HEK293 (cell line): ENCODE measurements at regions not wholly inside any gene's neighbourhood (a gene's known extent, or its start where the extent isn't known, plus 50 kb on each side); places are given as distances from the start of the nearest gene placed in this dataset.

ENCODE experiments used
- CTCF ChIA-PET: fragments of 350-600 bp; formaldehyde crosslinking; extraction: SDS; loops from one replicate; lab custom pipeline; 2021; ENCODE audit warnings: antibody characterized with exemption; lab: Yijun Ruan, JAX
- POLR2A ChIA-PET: fragments of 300-600 bp; formaldehyde crosslinking; extraction: SDS; loops from one replicate; lab custom pipeline; 2020; ENCODE audit warnings: antibody characterized with exemption, inconsistent platforms; lab: Yijun Ruan, JAX
- H3K27ac ChIP-seq: fragments of 200-500 bp; sonication (Bioruptor generic); 2 replicates; pipeline ENCODE4 v1.5.1; 2014; ENCODE audit warnings: low read depth, low read length, control low read depth, inconsistent platforms; ENCODE audit errors: extremely low read depth
- H3K36me3 ChIP-seq, 2 experiments: fragments of 200-500 bp in 1 of 2; sonication (Bioruptor generic) in 1 of 2; 1 replicate in 1 of 2; 2 replicates in 1 of 2; pipeline ENCODE4 v1.5.1; 2014 to 2017; ENCODE audit warnings: inconsistent platforms in 2 of 2, low read length in 2 of 2; ENCODE audit not compliant: control insufficient read depth in 2 of 2, insufficient read depth in 1 of 2
- H3K4me1 ChIP-seq: fragments of 200-500 bp; sonication (Bioruptor generic); 2 replicates; pipeline ENCODE4 v1.5.1; 2014; ENCODE audit warnings: mild to moderate bottlenecking, low read length, inconsistent platforms; ENCODE audit not compliant: control insufficient read depth, insufficient read depth
- H3K4me3 ChIP-seq: 2 replicates; pipeline ENCODE4 v1.5.1; 2011; ENCODE audit warnings: low read depth, mild to moderate bottlenecking, control low read depth, low read length, moderate library complexity
- H3K9me3 ChIP-seq: fragments of 200-500 bp; sonication (Bioruptor generic); 2 replicates; pipeline ENCODE4 v1.5.1; 2014; ENCODE audit warnings: low read depth, low read length, inconsistent platforms; ENCODE audit not compliant: control insufficient read depth, insufficient read depth
- MEIS1 ChIP-seq: sonication (generic); formaldehyde crosslinking; IDR thresholded peaks from 2 replicates; pipeline ENCODE4 v1.8.1; 2022; ENCODE audit warnings: missing genetic modification reagents, mild to moderate bottlenecking, borderline replicate concordance
- PATZ1 ChIP-seq: fragments of 450-650 bp; formaldehyde crosslinking; IDR thresholded peaks from 2 replicates; pipeline ENCODE4 v1.5.1; 2016; ENCODE audit warnings: missing biosample characterization, missing genetic modification characterization
- PBX3 ChIP-seq: sonication (generic); formaldehyde crosslinking; IDR thresholded peaks from 2 replicates; pipeline ENCODE4 v1.8.1; 2022; ENCODE audit warnings: mild to moderate bottlenecking, moderate library complexity, missing genetic modification reagents
- ZBTB8A ChIP-seq: fragments of 450-650 bp; formaldehyde crosslinking; IDR thresholded peaks from 2 replicates; pipeline ENCODE4 v1.5.1; 2016; ENCODE audit warnings: missing biosample characterization, missing genetic modification characterization
- ZFHX2 ChIP-seq: fragments of 450-650 bp; formaldehyde crosslinking; conservative IDR thresholded peaks from 2 replicates; pipeline ENCODE4 v1.5.1; 2016; ENCODE audit warnings: missing biosample characterization, missing genetic modification characterization
- ZIC2 ChIP-seq: fragments of 450-650 bp; formaldehyde crosslinking; IDR thresholded peaks from 2 replicates; pipeline ENCODE4 v1.5.1; 2016; ENCODE audit warnings: missing biosample characterization, missing genetic modification characterization
- ZNF211 ChIP-seq: fragments of 450-650 bp; formaldehyde crosslinking; IDR thresholded peaks from 2 replicates; pipeline ENCODE4 v1.5.1; 2016; ENCODE audit warnings: low read depth, missing biosample characterization, missing genetic modification characterization
- ZNF239 ChIP-seq: fragments of 450-650 bp; formaldehyde crosslinking; IDR thresholded peaks from 2 replicates; pipeline ENCODE4 v1.5.1; 2016; ENCODE audit warnings: missing biosample characterization, missing genetic modification characterization
- ZNF24 ChIP-seq: fragments of 450-650 bp; formaldehyde crosslinking; IDR thresholded peaks from 2 replicates; pipeline ENCODE4 v1.5.1; 2016; ENCODE audit warnings: missing biosample characterization, missing genetic modification characterization
- ZNF324 ChIP-seq: fragments of 450-650 bp; formaldehyde crosslinking; IDR thresholded peaks from 2 replicates; pipeline ENCODE4 v1.5.1; 2016; ENCODE audit warnings: missing biosample characterization, missing genetic modification characterization
- ZNF350 ChIP-seq: fragments of 450-650 bp; formaldehyde crosslinking; IDR thresholded peaks from 2 replicates; pipeline ENCODE4 v1.5.0; 2017; ENCODE audit warnings: missing biosample characterization, mild to moderate bottlenecking, missing genetic modification characterization
- ZNF48 ChIP-seq: fragments of 450-650 bp; formaldehyde crosslinking; IDR thresholded peaks from 2 replicates; pipeline ENCODE4 v1.5.1; 2016; ENCODE audit warnings: missing biosample characterization, missing genetic modification characterization
- ZNF560 ChIP-seq: fragments of 450-650 bp; formaldehyde crosslinking; IDR thresholded peaks from 2 replicates; pipeline ENCODE4 v1.5.1; 2017; ENCODE audit warnings: missing biosample characterization, missing genetic modification characterization, borderline replicate concordance
- ZNF664 ChIP-seq: fragments of 450-650 bp; formaldehyde crosslinking; IDR thresholded peaks from 2 replicates; pipeline ENCODE4 v1.5.1; 2016; ENCODE audit warnings: missing biosample characterization, missing genetic modification characterization
- ZNF692 ChIP-seq: fragments of 450-650 bp; formaldehyde crosslinking; IDR thresholded peaks from 2 replicates; pipeline ENCODE4 v1.5.1; 2016; ENCODE audit warnings: missing biosample characterization, missing genetic modification characterization
- ZNF704 ChIP-seq: fragments of 450-650 bp; formaldehyde crosslinking; IDR thresholded peaks from 2 replicates; pipeline ENCODE4 v1.5.1; 2016; ENCODE audit warnings: missing biosample characterization, missing genetic modification characterization
- ZNF792 ChIP-seq: fragments of 450-650 bp; formaldehyde crosslinking; IDR thresholded peaks from 2 replicates; pipeline ENCODE4 v1.5.1; 2016; ENCODE audit warnings: missing biosample characterization, missing genetic modification characterization
- ZSCAN30 ChIP-seq: fragments of 450-650 bp; IDR thresholded peaks from 2 replicates; pipeline ENCODE4 v1.5.1; 2018; ENCODE audit warnings: missing biosample characterization, mild to moderate bottlenecking, missing genetic modification characterization, moderate library complexity
- ZSCAN4 ChIP-seq: fragments of 450-650 bp; formaldehyde crosslinking; IDR thresholded peaks from 2 replicates; pipeline ENCODE4 v1.5.1; 2017; ENCODE audit warnings: missing biosample characterization, missing genetic modification characterization

- Histone ChIP-seq H3K4me3 (no peak overlapping the region), H3K9me3 (no peaks in the 10 kb centered on the region), H3K4me1 (no peaks in the 10 kb centered on the region), H3K27ac (no peak overlapping the region), H3K36me3 (no peaks in the 10 kb centered on the region)
- ChIA-PET CTCF (interaction anchor here (1.3 kb wide), 1 partner anchor 19 kb away, joined by 4 read pairs; no protein-coding TSS in a partner anchor), POLR2A (no interaction called here)
- TF ChIP-seq ZNF324 (tag by site-specific recombination) (no peak), ZNF48 (tag by site-specific recombination) (no peak), PBX3 (no peak), ZNF24 (no peak), ZNF704 (tag by site-specific recombination) (no peak)
Observed at GRCh38 chr17:33908363-33909064, 346.6 kb upstream of the CCL2 start.

GRCh38 chr17:33910200-33910857, 344.8 kb upstream of the CCL2 start:
- H3K36me3 ChIP-seq: no peaks in the 10 kb centered on the region
- POLR2A ChIA-PET: no interaction called here
- no peak overlapping the region for H3K27ac ChIP-seq
- no peak for TF ChIP-seq ZNF792 (tag by site-specific recombination)
- TF ChIP-seq ZSCAN4 (tag by site-specific recombination): no peak
- TF ChIP-seq ZSCAN30: no peak
- TF ChIP-seq ZNF239 (tag by site-specific recombination): no peak
- TF ChIP-seq ZNF664: no peak
- no peak for TF ChIP-seq PATZ1 (tag by site-specific recombination)
- TF ChIP-seq ZIC2 (tag by site-specific recombination): no peak
- no peak for TF ChIP-seq ZNF560 (tag by site-specific recombination)
- no peak for TF ChIP-seq ZNF350 (tag by site-specific recombination)
- TF ChIP-seq ZNF211 (tag by site-specific recombination): no peak
- TF ChIP-seq ZBTB8A (tag by site-specific recombination): no peak
- TF ChIP-seq ZFHX2 (tag by site-specific recombination): no peak
- no peak for TF ChIP-seq ZNF692 (tag by site-specific recombination)
- TF ChIP-seq MEIS1 (CRISPR knock-in tag): no peak
- CTCF ChIA-PET: no interaction called here
- H3K9me3 ChIP-seq: no peaks in the 10 kb centered on the region
- no peaks in the 10 kb centered on the region for H3K4me1 ChIP-seq
- no peak overlapping the region for H3K4me3 ChIP-seq
